ENCODE measurements at regions not wholly inside any gene's neighbourhood (a gene's known extent, or its start where the extent isn't known, plus 50 kb on each side); places are given as distances from the start of the nearest gene placed in this dataset.

- no peak for TF ChIP-seq CTCF (conservative IDR thresholded peaks at IDR 0.05; ENCODE audit: low read length)
- TF ChIP-seq EZH2phosphoT487 (IDR thresholded peaks at IDR 0.05; ENCODE audit: borderline replicate concordance, low read depth, low read length), result no peak
These were observed 595.3 kb downstream of the XPNPEP1 start for GRCh38 chr10:109328001-109328400.

Measured in OCI-LY7 (cell line).